Activated naive CD4-positive, alpha-beta T cell (primary cell): ENCODE measurements at regions not wholly inside any gene's neighbourhood (a gene's known extent, or its start where the extent isn't known, plus 50 kb on each side); places are given as distances from the start of the nearest gene placed in this dataset.

Source experiments
- DNase-seq, 4 experiments: peaks; one replicate each; lab custom pipeline; 2025; lab: John Stamatoyannopoulos, UW

DNA sequence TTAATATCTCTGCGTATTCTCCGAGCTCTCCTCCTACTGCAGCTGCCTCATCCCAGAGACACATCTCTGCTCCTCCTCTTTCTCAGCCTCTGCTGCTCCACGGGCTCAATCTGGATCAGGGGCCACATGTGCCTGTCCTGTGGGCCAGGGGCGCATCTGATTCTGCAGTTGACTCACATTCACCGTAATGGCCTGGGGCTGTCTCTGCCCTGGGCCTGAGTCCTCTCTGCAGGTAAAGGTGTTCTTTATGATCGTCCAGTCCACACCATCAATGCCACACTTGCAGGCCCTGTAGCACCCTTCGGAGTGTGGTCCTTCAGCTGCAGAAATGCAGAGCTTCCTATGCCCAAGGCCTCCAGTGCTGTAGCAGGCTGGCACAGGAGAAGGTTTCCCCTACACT, 154.5 kb downstream of the OAT start:
- no peak for DNase-seq

DNA sequence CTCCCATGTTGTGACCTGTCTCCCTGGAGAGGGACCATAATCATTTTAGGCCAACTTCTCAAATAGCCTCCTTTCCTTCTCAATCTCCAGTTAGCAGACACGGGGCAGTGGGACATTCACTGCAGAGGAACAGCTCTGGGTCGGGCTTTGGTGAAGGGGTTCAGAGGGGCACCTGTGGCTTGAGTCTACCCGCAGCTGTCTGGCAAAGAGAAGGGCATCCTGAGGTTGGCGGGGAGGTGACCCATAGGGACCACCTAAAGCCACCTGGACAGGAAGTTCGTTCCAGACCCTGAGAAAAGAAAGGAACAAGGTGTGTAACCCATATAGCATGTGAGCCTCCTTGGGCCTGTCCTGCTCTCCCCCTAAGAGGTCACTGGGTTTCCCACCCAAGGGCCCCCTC, 155.0 kb downstream of the OAT start:
- no peak for DNase-seq

DNA sequence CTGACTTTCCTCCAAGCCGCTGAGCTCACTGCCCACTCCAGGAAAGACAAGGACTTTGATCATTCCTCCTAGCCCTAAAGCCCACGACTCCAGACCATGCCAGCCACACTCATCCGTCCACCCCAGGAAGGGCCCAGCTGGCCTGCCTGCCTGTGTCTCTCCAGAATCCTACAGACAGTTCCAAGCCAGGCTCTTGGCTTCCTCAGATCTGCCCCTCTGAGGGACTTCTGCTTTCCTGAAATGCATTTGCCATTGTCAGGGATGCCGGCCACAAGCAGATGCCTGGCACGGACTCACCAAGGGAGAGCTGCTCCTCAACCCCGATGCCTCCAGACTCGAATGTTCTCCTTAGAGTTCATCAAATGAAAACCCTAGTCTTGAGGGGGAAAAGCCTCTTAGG, 155.8 kb downstream of the OAT start:
- DNase-seq, result no peak

DNA sequence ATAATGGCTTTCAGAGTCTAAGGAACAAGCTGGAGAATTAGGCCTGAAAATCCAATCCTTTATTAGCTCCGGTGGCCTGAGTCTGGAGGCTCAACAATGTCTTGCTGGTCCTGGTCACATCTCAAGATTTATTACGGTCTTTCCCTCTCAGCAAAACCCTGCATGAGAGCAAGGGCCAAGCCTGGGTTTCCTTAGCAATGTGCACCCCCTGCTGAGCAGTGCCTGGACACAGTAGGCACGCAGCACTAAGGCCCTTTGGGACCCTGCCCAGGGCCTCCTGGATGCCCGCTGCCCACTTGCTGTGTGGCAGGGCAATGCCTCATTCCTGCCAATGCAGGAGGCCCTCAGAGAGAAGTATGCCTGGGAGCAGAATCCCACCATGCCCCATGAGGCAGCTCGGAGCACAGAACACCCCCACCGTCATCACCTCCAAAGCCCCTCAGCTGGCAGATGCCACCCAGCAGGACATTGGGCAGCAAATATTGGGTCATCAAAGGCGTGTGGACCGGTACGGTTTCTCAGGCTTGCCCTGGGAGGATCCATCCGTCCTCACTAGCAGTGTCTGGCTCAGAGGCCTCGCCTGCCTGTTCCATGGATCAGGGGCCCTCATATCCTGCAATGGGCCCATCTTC, 156.4 kb downstream of the OAT start:
- no peak for DNase-seq

DNA sequence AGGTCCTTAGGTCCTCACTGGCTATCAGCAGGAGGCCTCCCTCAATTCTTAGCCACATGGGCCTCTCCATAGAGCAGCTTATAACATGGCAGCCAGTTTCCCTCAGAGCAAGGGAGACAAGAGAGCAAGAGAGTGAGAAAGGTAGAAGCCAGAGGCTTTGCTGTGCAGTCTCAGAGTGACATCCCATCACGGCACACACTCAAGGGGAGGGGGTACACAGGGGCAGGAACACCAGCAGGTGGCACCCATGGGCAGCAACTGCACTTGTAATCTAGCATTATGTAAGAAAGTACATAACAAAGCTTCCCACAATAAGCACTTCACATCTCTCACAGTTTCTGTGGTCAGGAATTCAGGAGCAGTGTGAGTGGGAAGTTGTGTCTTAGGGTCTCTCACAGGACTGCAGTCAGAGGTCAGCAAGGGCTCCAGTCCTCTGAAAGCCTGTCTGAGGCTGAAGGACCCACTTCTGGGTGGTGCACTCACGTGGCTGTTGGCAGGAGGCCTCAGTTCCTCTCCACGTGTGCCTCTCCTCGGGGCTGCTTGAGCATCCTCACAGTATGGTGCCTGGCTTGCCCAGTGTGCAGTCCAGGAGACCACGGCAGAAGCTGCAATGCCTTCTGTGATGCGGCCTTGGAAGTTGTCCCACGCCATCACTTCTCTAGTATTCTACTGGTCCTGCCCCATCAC, 159.4 kb downstream of the OAT start:
- no peak for DNase-seq

DNA sequence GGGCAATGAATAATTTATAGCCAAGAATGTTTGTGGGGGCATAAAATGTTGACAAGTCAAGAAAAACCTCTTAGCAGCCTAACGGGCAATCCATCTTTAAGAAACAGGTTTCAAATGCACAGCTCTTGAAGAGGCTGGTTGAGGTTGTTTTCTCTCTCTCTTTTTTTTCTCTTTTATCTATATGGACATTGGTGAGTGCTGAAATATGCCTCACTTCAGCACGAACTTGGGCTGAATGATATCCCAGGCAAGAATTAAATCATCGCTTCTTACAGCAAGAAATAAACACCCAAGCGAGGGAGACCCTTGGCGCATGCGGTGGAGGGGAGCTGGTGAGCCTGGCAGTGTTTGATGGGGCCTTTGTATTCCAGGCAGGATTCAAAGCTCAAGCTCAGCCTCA, 160.9 kb downstream of the OAT start:
- no peak for DNase-seq

DNA sequence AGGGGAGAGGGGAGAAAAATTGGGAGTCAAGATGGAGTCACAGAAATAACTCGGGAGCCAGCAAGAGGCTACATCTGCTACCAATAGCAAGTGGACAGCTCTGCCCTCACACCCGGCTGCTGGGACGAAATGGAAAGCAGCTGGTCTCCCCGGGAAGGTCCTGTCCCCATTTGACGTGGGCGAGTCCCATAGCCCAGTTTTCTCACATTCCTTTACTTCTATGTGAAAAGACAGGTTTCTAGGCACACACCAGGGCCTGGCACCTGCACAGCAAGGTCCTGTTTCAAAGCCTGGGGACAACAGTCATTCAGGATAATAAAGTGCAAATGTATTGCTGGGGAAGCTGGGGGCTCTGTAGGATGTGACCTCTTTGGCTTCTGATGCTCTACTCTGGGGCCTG, 162.6 kb downstream of the OAT start:
- no peak for DNase-seq

DNA sequence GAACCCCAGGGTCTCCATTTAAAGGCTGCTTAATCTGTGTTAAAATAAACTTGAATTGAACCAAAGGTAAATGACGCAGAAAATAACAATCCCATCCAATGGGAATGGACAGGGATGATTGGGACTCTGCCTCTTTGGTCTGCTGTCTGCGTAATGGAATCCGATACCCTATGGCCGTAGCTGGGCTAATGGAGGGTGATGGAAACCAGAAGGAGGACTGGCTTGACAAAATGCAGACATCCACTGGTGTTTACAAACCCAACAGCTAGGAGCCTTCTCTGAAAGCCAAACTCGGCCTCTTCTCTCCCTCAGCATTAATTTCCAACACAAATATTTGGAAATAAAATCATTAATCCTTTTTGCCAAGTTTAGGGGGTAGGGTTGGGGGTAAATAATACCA, 162.2 kb upstream of the CHST15 start:
- no peak for DNase-seq

DNA sequence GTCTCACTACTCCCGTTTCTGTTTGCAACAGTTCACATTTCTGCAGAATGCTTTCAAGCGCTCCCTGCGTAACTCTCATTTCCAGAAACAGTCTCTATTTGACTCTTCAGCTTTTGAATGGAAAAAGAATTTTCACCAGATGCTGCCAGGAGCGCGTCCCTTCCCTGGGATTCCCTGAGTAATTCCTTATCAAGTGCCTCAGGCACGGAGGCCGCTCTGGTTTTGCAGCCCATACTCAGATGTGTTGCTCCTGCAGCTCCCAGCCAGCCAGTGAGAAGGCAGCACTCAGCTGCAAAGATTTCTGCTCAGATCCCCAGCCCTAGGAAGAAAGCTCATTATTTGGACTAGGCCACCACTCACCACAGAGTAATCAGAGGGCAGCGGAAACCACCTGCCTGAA, 161.1 kb upstream of the CHST15 start:
- DNase-seq, result no peak

DNA sequence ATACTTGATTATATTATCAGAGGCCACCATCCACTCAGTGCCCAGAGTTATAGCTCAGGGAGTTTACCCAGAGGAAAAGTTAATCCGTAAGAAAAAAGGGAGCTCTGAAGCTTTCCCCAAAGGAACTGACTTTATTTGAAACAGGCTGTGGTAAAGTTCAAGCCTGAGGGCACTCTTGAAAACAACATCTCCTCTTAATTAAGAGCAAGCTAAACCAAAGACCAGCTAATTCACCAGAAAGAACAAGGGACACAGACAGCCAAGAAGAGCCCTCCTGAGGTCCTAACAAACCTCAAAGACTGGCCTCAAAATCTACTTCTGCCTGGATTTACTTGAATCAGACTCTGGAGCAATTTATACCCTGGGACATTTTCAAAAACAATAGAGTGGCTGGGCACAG, 159.6 kb upstream of the CHST15 start:
- DNase-seq, result no peak

DNA sequence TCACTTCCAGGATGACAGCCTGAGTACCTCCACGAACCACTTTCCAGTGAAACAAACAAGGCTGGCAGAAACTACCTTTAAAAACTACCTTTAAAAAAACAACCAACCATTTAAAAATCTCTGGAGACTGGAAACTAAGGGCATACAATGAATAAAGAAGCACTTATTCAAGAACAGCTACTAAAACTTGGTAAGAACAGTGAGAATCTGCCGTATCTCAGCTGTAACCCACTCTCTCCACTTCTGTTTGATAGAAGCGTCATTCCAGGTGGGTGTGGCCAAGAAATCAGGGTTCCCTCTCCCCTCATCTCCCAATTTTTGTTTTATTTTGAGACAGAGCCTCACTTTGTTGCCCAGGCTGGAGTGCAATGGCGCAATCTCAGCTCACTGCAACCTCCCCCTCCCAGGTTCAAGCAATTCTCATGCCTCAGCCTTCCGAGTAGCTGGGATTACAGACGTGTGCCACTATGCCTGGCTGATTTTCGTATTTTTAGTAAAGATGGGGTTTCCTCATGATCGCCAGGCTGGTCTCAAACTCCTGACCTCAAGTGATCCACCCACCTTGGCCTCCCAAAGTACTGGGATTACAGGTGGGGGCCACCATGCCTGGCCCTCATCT, 158.8 kb upstream of the CHST15 start:
- DNase-seq, result no peak

DNA sequence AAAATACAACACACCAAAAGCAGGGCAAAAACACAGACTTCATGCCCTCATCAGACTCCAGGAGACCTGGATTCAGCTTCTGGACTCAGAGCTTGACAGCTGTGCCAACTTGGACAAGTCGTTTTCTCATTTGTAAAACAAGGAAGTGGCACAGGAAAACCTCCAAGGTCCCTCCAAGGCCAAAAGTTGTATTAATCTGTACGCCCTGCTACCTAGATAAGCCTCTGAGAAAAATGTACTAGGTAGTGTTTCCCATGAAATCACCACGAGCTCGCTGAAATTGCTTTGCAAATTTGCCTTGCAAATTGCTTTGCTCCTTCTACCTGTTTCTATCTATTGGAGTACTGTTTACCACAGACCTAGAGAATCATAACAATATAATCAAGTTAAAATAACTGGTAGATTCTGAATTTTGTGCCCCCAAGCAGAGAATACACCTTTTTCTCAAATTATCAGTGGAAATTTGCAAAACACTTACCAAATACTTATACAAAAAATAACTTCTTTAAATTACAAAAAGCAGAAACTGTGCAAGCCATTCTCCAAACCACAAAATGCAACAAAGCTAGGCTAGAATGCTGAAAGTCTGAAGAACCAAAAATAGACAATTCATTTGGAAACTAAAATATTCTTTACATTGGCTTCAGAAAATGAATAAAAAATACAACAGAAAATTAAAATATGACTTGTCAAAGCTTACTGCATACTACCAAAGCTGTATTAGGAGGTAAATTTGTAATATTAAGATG, 158.1 kb upstream of the CHST15 start:
- no peak for DNase-seq

DNA sequence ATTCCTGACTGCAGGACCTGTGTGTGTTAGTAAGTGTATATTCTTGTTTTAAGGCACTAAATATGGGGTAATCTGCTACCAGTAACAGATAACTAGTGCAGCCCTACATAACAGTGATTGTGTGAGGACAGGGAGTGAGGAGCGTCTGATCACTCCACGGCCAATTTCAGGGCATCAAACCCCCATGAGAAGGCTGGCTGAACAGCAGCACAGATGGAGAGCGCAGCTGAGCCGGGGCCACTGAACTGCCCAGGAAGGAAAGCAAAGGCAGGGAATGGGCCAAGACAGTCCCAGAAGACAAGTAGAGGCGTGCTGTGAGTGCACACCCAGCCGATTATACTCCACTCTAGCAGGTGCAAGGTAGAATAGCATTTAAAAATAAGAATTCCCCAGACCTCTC, 157.1 kb upstream of the CHST15 start:
- DNase-seq, result no peak

DNA sequence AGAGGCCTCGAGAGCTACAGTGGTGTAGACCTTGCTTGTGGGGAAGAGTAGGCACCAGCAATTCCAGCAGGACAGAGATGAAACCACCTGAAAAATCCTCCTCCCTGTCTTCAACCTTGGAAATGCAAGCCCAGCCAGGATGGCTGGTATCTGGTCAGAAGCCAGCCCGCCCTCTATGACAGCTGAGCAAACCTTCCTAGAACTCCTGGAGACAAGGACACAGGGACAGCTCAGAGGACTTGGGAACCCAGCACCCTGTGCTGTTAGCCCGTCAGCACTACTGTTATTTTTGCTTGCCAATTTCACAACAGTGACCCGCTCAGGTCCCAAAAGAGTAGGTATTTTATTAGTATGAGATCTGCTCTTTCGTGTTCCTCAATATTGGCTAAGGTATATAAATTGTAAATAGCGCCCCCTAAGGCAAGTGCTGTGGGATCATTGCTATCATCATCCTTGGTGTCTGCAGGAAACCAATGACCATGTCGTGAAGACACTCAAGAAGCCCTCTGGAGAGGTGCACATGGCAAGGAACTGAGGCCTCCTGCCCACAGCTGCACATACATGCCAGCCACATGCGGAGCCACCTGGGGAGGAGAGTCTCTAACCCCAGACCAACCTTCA, 156.5 kb upstream of the CHST15 start:
- no peak for DNase-seq

DNA sequence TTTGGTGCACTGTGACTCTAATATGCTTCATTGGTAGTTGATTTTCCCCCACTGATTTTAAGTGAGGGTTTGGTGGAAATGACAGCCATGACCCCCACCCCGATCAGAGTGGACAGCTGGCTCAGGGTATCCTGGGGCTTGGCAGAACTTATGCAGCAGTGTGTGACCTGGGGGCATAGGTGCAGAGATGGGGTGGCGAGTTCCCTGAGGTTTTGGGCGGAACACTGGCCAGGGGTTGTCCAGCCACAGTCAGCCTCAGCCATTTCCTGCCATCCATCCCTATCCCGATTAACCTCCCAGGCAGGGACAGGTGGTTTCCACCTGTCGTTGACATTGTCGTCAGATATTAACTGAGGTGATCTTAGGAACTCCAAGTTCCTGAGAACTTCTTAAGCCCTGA, 155.8 kb upstream of the CHST15 start:
- no peak for DNase-seq

DNA sequence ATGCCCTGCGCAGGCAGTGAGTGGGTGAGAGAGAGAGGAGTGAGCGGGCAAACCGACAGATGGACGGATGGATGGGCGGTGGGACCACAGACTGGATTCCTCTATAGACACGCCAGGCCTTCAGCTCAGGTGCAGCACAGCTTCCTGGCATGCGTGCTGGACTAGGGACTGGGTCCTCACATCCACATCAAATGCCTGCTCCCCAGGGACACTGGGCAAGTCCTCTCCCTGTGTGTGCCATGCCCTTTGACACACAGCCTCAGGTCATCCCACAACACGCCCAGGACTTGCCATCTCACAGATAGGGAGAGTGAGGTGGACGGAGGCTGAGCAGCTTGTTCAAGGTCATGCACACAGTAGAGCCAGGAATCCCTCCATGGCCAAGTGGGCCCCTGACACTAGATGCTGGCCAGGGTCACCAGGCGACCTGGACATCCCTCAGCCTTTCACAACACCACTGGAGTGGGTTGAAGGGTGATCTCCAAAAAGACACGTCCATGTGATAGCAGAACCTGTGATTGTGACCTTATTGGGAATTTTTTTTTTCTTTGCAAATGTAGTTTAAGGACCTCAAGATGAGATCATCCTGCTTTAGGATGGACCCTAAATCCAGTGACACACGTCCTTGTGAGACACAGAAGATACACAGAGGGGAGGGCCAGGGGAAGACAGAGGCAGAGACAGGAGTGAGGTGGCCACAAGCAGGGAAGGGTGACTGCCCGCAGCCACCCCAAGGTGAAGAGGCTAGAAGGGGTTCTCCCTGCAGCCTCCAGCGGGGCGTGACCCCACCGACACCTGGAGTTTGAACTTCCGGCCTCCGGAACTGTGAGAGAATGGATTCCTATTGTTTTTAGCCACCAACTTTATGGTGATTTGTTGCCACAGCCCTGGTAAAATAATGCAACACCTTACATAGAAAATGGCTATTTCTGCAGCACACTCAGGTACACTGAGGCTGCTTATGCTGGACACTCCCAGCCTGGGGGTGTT, 155.0 kb upstream of the CHST15 start:
- DNase-seq, result no peak

DNA sequence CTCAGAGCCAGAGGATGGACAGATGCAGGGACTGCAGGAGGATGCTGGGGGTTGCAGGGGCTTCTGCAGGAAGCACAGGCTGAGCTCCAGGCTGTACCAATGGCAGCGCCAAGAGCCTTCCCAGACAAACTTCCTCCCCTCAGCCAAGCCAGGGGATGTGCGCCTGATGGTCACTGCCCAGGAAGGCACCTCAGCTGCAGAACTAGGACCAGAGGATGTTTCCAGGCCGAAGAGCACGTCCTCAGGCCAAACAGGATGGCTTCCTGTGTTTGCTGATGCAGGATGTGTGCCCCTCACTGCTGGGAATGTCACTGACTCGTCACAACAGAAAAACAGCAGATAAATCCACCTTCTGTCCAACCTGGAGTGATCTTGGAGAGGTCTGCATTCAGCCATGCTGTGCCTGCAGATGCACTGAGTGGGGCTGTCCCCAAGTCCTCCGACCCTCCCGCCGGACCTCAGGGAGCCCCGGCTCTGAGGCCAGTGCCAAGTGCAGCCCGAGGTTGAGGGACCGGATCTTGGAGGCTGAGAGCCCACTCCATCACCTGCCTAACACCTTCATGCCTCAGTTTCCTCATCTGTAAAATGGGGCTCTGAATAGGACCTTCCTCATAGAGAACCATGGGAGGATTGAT, 152.5 kb upstream of the CHST15 start:
- no peak for DNase-seq

DNA sequence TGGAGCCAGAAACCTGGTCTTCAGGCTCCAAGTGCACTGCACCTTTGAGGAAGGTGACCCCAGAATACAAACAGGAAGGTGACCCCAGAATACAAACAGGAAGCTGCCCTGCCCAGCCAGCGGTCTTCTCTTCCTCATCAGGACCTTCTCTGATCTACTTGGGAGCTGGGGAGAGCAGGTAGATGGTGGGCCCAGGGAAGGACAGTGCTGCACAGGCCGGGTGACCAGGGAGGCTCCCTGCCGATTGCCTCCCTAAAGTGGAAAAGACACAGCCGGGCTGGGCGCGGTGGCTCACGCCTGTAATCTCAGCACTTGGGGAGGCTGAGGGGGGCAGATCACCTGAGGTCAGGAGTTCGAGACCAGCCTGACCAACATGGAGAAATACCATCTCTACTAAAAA, 151.8 kb upstream of the CHST15 start:
- no peak for DNase-seq

DNA sequence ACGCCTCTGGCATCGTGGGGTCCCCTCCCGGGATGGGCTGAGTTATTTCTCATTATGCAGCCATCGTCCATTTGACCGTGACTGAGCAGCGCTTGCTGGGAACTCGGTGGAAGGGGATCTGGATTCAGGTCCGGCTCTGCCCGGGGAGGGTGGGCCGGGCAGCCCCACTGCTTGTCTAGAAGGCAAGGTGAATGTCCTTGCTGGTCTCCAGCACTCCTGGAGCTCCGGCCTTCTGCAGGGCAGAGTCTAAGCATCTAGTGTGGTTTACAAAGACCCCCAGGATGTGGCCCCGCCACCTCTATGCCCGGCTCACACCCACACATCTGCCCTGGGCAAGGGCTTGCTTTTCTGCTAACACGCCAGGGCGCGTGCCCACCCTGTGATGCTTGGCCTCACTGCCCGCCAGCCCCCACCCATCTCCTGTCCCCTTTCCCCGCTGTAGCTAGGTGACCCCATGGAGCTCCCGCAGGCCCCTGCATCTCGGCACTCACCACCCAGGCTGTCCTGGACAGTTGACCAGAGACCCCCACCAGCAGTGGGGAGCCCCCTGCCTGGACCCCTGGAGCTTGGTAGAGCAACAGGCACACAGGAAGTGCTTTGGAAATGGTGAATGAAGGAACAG, 151.0 kb upstream of the CHST15 start:
- no peak for DNase-seq

DNA sequence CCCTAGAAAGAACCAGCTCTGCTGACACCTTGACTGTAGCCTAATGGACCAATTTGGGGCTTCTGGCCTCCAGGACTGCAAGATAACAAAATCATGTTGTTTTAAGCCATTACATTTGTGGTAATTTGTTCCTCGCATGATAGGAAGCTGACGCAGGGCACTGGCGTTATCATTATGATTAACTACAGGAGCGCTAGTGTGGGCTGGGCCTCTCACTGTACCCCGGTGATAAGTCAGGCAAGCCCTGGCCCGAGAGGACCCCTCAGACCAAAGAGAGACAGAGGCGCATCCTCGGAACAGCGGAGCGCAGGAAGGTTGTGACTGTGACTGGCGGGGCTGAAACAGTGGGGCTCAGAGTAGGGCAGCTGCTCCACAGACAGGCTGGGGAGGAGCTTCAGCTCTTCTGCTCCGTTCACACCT, 150.3 kb upstream of the CHST15 start:
- no peak for DNase-seq
